GM12878 (cell line): ENCODE measurements at regions not wholly inside any gene's neighbourhood (a gene's known extent, or its start where the extent isn't known, plus 50 kb on each side); places are given as distances from the start of the nearest gene placed in this dataset.

Source experiments
- BCL11A ChIP-seq: IDR thresholded peaks from 2 replicates; pipeline ENCODE4 v1.6.1; 2011; ENCODE audit warnings: low read depth, low read length
- EP300 ChIP-seq, 2 experiments: fragments of 150-350 bp in 1 of 2; IDR thresholded peaks; 2 replicates each; pipeline ENCODE4 v1.6.1; 2011 to 2012; ENCODE audit warnings: low read depth in 2 of 2, low read length in 2 of 2, borderline replicate concordance in 1 of 2, improper control_type of control experiment in 1 of 2, inconsistent platforms in 1 of 2; ENCODE audit not compliant: control insufficient read depth in 1 of 2
- NFYB ChIP-seq: IDR thresholded peaks from 2 replicates; pipeline ENCODE4 v1.6.1; 2011; ENCODE audit warnings: low read depth, mild to moderate bottlenecking, low read length, improper control_type of control experiment, moderate library complexity; ENCODE audit not compliant: insufficient read depth
- POLR2A ChIP-seq: IDR thresholded peaks from 2 replicates; pipeline ENCODE4 v1.6.1; 2011; ENCODE audit warnings: low read depth, mild to moderate bottlenecking, low read length
- RFX5 ChIP-seq: IDR thresholded peaks from 2 replicates; pipeline ENCODE4 v1.6.1; 2011; ENCODE audit warnings: low read depth, low read length, improper control_type of control experiment
- YY1 ChIP-seq: IDR thresholded peaks from 2 replicates; pipeline ENCODE4 v1.6.1; 2011; ENCODE audit warnings: low read depth, mild to moderate bottlenecking, low read length
- ZSCAN29 ChIP-seq: fragments of 450-650 bp; IDR thresholded peaks from 2 replicates; pipeline ENCODE4 v1.6.1; 2017; ENCODE audit warnings: mild to moderate bottlenecking, moderate library complexity
- TF ChIP-seq, protein P1 (sequence below), 3 experiments: IDR thresholded peaks in 2 of 3; conservative IDR thresholded peaks in 1 of 3; 2 replicates each; pipeline ENCODE4 v1.5.1; 2011; ENCODE audit warnings: low read depth in 3 of 3, low read length in 3 of 3, mild to moderate bottlenecking in 3 of 3, control low read depth in 2 of 3, moderate library complexity in 2 of 3, inconsistent platforms in 1 of 3, mixed read lengths in 1 of 3; ENCODE audit not compliant: control insufficient read depth in 2 of 3, insufficient read depth in 1 of 3; ENCODE audit errors: extremely low read depth in 1 of 3
- TF ChIP-seq, protein P2 (sequence below): IDR thresholded peaks from 2 replicates; pipeline ENCODE4 v1.6.1; 2012; ENCODE audit warnings: mild to moderate bottlenecking, low read depth, low read length

DNA sequence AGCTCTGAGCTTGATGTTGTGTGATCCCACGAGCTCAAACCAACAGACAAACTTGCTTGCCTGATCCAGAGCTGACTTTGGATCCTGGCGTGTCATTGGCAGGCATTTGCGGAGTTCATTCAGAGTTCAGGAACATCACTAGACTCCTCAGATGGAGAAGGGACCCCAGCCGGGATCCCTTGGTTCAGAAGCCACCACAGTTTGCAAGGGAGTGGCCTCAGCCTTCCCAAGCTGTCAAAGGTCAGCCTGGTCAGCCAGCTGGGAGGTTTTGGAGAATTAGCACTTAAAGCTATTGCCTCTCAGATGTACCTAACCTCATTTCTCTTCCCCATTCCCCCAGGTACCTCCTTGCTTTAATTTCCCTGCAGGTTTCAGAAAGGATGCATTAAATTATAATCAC lies 208.8 kb upstream of the SOX21 start:
- TF ChIP-seq ZSCAN29 (no peak), POLR2A (no peak), EP300 (IDR thresholded peaks at IDR 0.05; ENCODE audit: borderline replicate concordance in 1 of 2, control insufficient read depth in 1 of 2, low read depth in 2 of 2, low read length in 2 of 2) (no peak), RFX5 (no peak), NFYB (no peak), YY1 (no peak), BCL11A (no peak)
- TF ChIP-seq, protein P1, sequence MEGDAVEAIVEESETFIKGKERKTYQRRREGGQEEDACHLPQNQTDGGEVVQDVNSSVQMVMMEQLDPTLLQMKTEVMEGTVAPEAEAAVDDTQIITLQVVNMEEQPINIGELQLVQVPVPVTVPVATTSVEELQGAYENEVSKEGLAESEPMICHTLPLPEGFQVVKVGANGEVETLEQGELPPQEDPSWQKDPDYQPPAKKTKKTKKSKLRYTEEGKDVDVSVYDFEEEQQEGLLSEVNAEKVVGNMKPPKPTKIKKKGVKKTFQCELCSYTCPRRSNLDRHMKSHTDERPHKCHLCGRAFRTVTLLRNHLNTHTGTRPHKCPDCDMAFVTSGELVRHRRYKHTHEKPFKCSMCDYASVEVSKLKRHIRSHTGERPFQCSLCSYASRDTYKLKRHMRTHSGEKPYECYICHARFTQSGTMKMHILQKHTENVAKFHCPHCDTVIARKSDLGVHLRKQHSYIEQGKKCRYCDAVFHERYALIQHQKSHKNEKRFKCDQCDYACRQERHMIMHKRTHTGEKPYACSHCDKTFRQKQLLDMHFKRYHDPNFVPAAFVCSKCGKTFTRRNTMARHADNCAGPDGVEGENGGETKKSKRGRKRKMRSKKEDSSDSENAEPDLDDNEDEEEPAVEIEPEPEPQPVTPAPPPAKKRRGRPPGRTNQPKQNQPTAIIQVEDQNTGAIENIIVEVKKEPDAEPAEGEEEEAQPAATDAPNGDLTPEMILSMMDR (IDR thresholded peaks at IDR 0.05 in 2 of 3, conservative IDR thresholded peaks at IDR 0.05 in 1 of 3; ENCODE audit: control insufficient read depth in 2 of 3, extremely low read depth in 1 of 3, insufficient read depth in 1 of 3, low read depth in 3 of 3, low read length in 3 of 3), result no peak
- TF ChIP-seq, protein P2, sequence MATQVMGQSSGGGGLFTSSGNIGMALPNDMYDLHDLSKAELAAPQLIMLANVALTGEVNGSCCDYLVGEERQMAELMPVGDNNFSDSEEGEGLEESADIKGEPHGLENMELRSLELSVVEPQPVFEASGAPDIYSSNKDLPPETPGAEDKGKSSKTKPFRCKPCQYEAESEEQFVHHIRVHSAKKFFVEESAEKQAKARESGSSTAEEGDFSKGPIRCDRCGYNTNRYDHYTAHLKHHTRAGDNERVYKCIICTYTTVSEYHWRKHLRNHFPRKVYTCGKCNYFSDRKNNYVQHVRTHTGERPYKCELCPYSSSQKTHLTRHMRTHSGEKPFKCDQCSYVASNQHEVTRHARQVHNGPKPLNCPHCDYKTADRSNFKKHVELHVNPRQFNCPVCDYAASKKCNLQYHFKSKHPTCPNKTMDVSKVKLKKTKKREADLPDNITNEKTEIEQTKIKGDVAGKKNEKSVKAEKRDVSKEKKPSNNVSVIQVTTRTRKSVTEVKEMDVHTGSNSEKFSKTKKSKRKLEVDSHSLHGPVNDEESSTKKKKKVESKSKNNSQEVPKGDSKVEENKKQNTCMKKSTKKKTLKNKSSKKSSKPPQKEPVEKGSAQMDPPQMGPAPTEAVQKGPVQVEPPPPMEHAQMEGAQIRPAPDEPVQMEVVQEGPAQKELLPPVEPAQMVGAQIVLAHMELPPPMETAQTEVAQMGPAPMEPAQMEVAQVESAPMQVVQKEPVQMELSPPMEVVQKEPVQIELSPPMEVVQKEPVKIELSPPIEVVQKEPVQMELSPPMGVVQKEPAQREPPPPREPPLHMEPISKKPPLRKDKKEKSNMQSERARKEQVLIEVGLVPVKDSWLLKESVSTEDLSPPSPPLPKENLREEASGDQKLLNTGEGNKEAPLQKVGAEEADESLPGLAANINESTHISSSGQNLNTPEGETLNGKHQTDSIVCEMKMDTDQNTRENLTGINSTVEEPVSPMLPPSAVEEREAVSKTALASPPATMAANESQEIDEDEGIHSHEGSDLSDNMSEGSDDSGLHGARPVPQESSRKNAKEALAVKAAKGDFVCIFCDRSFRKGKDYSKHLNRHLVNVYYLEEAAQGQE, result no peak
